Embryonic facial prominence (tissue), 1 donor: ENCODE measurements at regions not wholly inside any gene's neighbourhood (a gene's known extent, or its start where the extent isn't known, plus 50 kb on each side); places are given as distances from the start of the nearest gene placed in this dataset.
"Not testable (repeated sequence)": the region's sequence is repeated elsewhere in the genome, so short reads cannot be mapped to it uniquely, and the experiment has no call there.

ENCODE experiments used
- DNase-seq: peaks from one replicate; pipeline ENCODE4 v3.0.0-alpha.2; 2016; ENCODE audit errors: extremely low spot score

DNA sequence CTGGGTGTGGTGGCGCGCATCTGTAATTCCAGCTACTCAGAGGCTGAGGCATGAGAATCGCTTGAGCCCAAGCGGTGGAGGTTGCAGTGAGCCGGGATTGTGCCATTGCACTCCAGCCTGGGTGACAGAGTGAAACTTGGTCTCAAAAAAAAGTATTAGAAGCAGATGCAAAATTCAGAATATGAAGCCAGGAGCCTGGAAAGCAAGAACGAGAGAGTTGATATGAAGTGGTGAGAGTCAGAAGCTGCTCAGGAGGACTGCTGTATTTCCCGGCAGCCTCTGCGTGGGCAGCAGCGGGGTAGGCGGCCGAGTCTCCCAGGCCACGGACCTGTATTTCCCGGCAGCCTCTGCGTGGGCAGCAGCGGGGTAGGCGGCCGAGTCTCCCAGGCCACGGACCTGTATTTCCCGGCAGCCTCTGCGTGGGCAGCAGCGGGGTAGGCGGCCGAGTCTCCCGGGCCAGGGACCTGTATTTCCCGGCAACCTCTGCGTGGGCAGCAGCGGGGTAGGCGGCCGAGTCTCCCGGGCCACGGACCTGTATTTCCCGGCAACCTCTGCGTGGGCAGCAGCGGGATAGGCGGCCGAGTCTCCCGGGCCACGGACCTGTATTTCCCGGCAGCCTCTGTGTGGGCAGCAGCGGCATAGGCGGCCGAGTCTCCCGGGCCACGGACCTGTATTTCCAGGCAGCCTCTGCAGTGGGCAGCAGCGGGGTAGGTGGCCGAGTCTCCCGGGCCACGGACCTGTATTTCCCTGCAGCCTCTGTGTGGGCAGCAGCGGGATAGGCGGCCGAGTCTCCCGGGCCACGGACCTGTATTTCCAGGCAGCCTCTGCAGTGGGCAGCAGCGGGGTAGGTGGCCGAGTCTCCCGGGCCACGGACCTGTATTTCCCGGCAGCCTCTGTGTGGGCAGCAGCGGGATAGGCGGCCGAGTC lies 145.2 kb upstream of the PITRM1 start:
- not testable (repeated sequence) for DNase-seq

DNA sequence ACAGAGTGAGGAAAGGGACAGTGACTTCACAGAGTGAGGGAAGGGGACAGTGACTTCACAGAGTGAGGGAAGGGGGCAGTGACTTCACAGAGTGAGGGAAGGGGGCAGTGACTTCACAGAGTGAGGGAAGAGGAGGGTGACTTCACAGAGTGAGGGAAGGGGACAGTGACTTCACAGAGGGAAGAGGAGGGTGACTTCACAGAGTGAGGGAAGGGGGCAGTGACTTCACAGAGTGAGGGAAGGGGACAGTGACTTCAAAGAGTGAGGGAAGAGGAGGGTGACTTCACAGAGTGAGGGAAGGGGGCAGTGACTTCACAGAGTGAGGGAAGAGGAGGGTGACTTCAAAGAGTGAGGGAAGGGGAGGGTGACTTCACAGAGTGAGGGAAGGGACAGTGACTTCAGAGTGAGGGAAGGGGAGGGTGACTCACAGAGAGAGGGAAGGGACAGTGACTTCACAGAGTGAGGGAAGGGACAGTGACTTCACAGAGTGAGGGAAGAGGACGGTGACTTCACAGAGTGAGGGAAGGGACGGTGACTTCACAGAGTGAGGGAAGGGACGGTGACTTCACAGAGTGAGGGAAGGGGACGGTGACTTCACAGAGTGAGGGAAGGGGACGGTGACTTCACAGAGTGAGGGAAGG lies 142.0 kb upstream of the PITRM1 start:
- not testable (repeated sequence) for DNase-seq

DNA sequence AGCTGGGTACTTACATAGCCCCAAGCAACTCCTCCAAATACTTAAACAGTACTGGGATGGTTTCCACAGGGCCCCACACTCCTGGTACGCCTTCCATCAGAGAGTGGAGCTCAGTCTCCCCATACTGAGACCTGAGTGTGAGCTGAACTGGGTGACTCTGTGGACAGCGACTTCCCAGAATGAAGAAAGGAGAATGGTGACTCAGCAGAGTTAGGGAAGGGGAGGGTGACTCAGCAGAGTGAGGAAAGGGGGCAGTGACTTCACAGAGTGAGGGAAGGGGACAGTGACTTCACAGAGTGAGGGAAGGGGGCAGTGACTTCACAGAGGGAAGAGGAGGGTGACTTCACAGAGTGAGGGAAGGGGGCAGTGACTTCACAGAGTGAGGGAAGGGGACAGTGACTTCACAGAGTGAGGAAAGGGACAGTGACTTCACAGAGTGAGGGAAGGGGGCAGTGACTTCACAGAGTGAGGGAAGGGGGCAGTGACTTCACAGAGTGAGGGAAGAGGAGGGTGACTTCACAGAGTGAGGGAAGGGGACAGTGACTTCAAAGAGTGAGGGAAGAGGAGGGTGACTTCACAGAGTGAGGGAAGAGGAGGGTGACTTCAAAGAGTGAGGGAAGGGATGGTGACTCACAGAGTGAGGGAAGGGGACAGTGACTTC lies 141.3 kb upstream of the PITRM1 start:
- DNase-seq: not testable (repeated sequence)

GRCh38 chr10:3312403-3312940 lies 139.9 kb upstream of the PITRM1 start:
- DNase-seq: no peak

DNA sequence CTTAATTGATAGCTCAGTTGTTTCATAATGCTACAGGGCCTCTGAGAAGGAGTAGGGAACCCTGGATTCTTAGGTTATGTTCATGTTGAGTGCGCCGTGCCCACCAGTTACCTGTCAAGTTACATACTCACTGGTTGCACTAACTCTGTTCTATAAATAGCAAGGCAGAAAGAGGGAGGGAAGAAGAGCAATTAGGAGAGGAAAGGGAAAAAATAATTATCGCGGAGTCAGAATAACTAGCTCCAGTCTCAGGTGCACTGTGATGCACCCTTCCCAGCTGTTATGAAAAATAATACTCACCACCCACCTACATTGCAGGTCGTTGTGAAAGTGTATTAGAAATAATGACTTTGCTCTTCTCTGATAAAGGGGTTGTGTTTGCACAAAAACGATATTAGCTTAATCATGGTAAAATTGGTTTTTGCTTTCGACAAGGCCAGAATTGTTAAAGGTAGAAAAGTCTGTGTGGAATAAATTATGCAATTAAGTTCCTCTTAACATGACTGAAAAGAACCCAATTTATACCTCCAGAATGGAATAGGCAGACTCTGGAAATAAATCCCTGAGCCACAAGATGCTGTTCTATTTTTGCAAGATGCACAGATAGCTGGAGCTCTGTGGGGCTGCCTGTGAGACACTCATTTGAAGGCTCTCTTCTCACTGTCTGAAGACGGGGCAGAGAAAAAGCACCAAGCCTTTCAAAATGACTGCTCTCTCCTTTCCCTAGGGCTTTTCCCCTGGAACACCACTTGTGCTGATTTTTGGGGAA lies 137.6 kb upstream of the PITRM1 start:
- no peak for DNase-seq

DNA sequence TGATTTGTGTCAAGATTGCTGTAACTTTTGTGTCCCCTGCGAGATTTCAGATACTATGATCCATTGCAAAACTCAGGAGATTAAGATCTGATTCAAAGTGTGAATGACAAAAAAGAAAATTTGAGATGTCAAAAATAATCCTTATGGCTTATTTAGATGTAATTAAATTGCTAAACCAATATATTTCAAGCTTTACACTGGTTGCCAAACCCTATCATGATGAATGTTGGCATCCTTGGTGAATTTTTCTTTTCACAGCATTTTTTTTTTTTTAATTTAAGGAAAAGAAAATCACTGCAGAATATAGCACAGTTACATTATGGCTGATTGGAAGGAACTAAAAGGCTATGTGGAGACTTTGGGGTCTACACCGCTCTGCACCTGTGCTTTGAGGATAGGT lies 133.5 kb upstream of the PITRM1 start:
- DNase-seq: no peak

DNA sequence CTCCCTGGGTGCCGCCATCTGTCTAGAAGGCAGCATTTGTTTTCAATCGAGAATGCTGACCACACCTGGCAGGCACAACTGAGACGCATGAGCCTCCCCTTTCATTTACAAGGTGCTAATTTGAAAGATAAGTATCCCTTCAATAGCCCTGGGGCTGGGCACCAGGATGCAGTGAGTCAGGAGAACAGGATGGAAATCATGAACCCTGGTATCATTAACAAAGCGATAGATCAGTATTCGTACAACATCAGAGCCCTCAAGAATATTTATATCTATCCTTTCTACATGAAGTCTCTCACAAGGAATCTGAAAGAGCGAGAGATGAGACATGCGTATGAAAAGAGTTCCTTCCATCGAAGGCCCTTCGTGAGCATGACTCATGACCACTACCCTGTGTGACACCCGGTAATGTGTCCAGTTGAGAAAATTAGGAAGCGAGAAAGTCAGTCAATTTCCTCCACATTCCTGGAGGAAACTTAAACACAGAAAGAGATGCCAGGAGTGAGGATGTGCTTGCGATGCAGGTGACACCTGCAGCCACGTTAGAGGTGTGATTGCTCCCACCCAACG lies 123.1 kb upstream of the PITRM1 start:
- no peak for DNase-seq

DNA sequence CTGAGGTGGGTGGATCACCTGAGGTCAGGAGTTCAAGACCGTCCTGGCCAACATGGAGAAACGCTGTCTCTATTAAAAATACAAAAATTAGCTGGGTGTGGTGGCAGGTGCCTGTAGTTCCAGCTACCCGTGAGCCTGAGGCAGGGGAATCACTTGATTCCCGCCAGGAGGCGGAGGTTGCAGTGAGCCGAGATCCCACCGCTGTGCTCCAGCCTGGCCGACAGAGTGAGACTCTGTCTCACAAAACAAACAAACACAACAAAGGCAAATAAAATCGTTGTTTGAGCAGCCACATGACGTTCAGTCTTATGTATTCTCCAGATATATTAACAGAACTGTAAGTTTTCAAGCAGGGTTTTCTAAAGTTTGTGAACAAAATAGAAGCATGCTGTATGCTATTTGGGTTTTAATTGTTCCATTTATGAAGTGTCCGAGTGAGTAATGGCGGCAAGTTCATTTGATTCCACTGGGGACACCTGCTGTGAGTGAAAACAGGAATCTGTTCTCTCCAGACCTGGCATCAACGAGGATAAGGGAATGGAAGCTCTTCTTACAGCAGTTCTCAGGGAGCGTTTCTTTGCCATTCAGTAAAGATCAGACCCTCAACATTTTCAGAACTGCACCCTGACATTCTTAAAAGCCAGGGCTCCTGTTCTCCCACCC lies 122.5 kb upstream of the PITRM1 start:
- no peak for DNase-seq

- peak; percentile 10 for DNase-seq
Measured at GRCh38 chr10:3293581-3294431, 121.2 kb upstream of the PITRM1 start.

GRCh38 chr10:3292636-3293035 lies 120.1 kb upstream of the PITRM1 start:
- no peak for DNase-seq

DNA sequence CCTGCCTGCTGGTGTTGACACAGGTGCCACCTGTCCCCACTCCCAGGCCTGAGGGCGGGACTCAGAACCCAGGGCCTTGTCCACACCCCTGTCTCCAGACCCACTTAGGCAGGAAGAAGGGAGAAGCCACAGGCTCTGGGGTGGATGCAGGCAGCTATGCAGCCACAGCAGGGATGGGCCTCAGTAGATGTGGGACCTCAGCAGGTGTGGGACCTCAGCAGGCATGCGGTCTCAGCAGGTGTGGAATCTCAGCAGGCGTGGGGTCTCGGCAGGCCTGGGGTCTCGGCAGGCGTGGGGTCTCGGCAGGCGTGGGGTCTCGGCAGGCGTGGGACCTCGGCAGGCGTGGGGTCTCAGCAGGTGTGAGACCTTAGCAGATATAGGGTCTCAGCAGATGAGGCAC lies 118.0 kb upstream of the PITRM1 start:
- DNase-seq: no peak

DNA sequence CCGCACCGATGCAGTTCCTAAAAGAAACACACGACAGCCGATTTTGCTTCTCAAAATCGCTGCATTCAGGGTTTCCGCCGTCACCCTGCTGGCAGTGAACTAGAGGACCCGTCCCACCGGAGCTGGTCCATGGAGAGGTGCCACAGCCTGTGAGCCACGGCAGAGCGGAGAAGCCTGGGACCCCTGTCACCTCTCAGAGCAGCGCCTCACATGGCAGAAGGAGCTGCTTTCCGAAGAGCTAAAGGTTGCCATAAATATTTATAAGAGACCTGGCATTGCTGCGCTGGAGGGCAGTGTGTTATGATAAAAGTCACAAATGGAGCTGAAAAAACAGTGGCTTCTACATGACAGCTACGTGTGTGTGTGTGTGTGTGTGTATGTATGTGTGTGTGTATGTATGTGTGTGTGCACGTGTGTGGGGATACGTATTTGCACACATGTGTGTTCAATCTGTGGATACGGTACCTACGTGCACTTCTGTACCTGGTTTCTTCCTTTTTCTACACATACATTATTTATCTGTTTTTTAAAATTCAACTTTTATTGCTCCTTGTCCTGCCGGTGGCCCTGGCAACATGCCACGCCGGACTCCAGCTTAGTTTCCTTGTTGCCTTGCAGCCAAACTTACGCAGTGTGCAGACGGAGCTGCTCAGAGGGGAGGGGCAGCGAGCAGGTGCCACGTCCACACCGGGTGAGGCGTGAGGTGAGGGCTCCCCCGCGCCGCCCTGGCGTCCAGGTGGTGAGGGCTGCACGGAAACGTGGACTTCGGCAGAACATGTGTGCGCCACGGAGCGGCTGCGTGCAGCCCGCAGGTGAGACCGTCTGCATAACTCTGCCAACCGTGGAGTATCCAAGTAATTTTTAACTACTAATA lies 115.2 kb upstream of the PITRM1 start:
- DNase-seq: no peak

- no peak for DNase-seq
Measured at GRCh38 chr10:3282674-3283017, 110.1 kb upstream of the PITRM1 start.

GRCh38 chr10:3281941-3282673 lies 109.5 kb upstream of the PITRM1 start:
- no peak for DNase-seq

- DNase-seq: no peak
Measured at GRCh38 chr10:3278771-3279170, 106.2 kb upstream of the PITRM1 start.

DNA sequence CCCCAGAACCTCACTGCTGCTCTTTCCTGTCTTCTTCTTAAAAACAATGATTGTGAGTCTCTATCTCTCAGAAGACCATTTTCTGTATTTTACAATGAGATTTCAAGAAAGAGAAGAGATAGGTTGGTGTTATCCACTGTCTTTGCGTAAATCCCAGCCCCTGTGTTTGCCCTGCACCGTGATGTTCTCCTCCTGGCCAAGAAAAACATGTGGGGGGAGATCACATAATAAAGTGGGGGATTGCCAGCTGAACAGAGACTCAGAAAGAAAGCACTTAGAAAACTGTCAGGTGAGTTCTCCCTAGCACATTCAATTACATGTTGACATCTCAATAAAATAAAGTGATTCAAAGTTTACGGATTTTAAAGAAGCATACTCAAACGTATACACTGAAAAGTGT lies 105.0 kb upstream of the PITRM1 start:
- no peak for DNase-seq

- DNase-seq: no peak
Measured at GRCh38 chr10:3274414-3274813, 101.8 kb upstream of the PITRM1 start.

DNA sequence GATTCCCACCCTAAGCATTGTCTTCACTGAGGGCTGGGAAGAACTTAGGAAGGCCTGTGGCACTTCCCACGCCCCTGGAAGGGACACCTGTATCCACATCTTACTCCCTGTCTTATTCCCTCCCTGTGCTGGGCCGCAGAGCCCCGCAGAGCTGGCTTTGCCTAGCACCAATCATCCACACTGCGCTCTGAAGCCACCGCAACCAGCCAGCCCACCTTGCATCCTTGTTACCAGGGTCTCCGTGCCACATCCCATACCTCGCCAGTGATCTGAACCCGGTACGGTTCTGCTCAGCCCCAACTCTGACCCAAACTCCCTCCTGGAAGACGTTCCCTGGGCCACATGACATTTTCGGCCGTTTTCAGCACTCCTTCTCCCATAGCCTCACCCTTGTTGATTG lies 101.4 kb upstream of the PITRM1 start:
- no peak for DNase-seq
